ENCODE measurements at regions not wholly inside any gene's neighbourhood (a gene's known extent, or its start where the extent isn't known, plus 50 kb on each side); places are given as distances from the start of the nearest gene placed in this dataset.

- Histone ChIP-seq H2AFZ (ENCODE audit: low read length) (no peak overlapping the region), H3K27me3 (replicated peaks in 1 of 4; ENCODE audit: control insufficient read depth in 3 of 4, extremely low read depth in 1 of 4, insufficient read depth in 3 of 4, low read length in 3 of 4) (no peaks in the 10 kb centered on the region), H3K27ac (ENCODE audit: low read depth, low read length) (no peak overlapping the region), H3K9me3 (ENCODE audit: insufficient read depth in 2 of 2, low read depth in 1 of 2, low read length in 1 of 2) (no peaks in the 10 kb centered on the region), H2BK5ac (ENCODE audit: low read depth, low read length) (no peak overlapping the region), H2AK5ac (ENCODE audit: low read depth, low read length) (no peak overlapping the region), H3K4me3 (ENCODE audit: extremely low read depth in 1 of 4, insufficient read depth in 2 of 4, low read depth in 3 of 4, low read length in 4 of 4) (no peak overlapping the region), H4K91ac (replicated peaks; ENCODE audit: insufficient read length, low read length) (no peak overlapping the region), H2BK120ac (replicated peaks; ENCODE audit: low read depth, low read length) (no peak overlapping the region), H2BK15ac (ENCODE audit: low read length) (no peak overlapping the region), H3K79me1 (ENCODE audit: low read depth, low read length) (no peaks in the 10 kb centered on the region), H4K8ac (ENCODE audit: extremely low read depth, insufficient read depth, low read length) (no peak overlapping the region), H3K23ac (ENCODE audit: insufficient read length) (no peak overlapping the region), H3K23me2 (ENCODE audit: low read depth, low read length) (no peaks in the 10 kb centered on the region), H3K56ac (replicated peaks; ENCODE audit: insufficient read length, low read depth, low read length) (no peak overlapping the region), H3K4ac (replicated peaks; ENCODE audit: insufficient read length, low read depth, low read length) (no peak overlapping the region), H3K14ac (ENCODE audit: insufficient read length) (no peak overlapping the region), H3K4me1 (replicated peaks in 1 of 4; ENCODE audit: control insufficient read depth in 3 of 4, insufficient read depth in 4 of 4, low read length in 3 of 4) (peaks cover 0 to 8% (median under 1%) of the 10 kb centered on the region in 4 experiments; a peak in 6 of 7 replicates), H2BK20ac (ENCODE audit: low read length) (no peak overlapping the region), H3K79me2 (ENCODE audit: control insufficient read depth in 1 of 2, insufficient read depth in 2 of 2, low read length in 2 of 2) (no peaks in the 10 kb centered on the region), H3K4me2 (ENCODE audit: insufficient read depth in 1 of 2, low read depth in 2 of 2, low read length in 2 of 2) (no peak overlapping the region), H3K36me3 (ENCODE audit: control insufficient read depth in 2 of 4, insufficient read depth in 4 of 4, low read length in 3 of 4) (no peaks in the 10 kb centered on the region), H3K9ac (replicated peaks in 1 of 4; ENCODE audit: extremely low read depth in 1 of 4, low read depth in 3 of 4, low read length in 3 of 4) (no peak overlapping the region), H4K5ac (ENCODE audit: insufficient read length, low read depth, low read length) (no peak overlapping the region), H2BK12ac (ENCODE audit: low read depth, low read length) (no peak overlapping the region), H4K20me1 (replicated peaks in 1 of 2; ENCODE audit: control insufficient read depth in 1 of 2, insufficient read depth in 2 of 2, low read length in 2 of 2) (no peaks in the 10 kb centered on the region), H3K18ac (ENCODE audit: extremely low read depth, low read length) (no peak overlapping the region)
- ChIA-PET POLR2A (ENCODE audit: partially characterized antibody) (interaction anchor here (1.2 kb wide), 1 partner anchor 18 kb away, joined by 3 read pairs; no protein-coding TSS in a partner anchor), CTCF (ENCODE audit: partially characterized antibody) (interaction anchor here (0.6 to 0.7 kb wide), 2 partner anchors 8 to 664 kb away, joined by 3 read pairs; no protein-coding TSS in a partner anchor)
- WGBS, 2 experiments (ENCODE audit: extremely low coverage in 1 of 2, insufficient coverage in 1 of 2, insufficient read length in 1 of 2, insufficient replicate concordance in 2 of 2, low coverage in 1 of 2, low lambda C conversion rate in 2 of 2, missing lambda C conversion rate in 1 of 2), result 94% methylated on average over 9 of the region's 9 CpGs; no CpG with 5 or more reads in 1 of the 2 experiments
- DNase-seq (ENCODE audit: low read depth in 1 of 2, low spot score in 2 of 2) (no peak), FAIRE-seq (no peak)
- TF ChIP-seq RAD21 (IDR thresholded peaks at IDR 0.05 in 1 of 2, conservative IDR thresholded peaks at IDR 0.05 in 1 of 2; ENCODE audit: low read depth in 2 of 2, low read length in 2 of 2), result no peak
Observed at GRCh38 chr5:83001796-83002381, 75.3 kb downstream of the TMEM167A start.

Data from H1 (cell line).